Endothelial cell of umbilical vein (primary cell): ENCODE measurements at regions not wholly inside any gene's neighbourhood (a gene's known extent, or its start where the extent isn't known, plus 50 kb on each side); places are given as distances from the start of the nearest gene placed in this dataset.
A peak's percentile ranks its signal among the peaks of the same experiment; 100 is the strongest.

Experiments
- BruUV-seq: library from RNA; stranded (reverse); fragments of 400-500 nt; replicated peaks from 2 replicates; lab custom pipeline; 2021; lab: Mats Ljungman, UMichigan
- CTCF ChIA-PET: fragments of 300-600, 350-600 bp; sonication (Branson Sonifier 250); formaldehyde crosslinking; loops from one replicate; lab custom pipeline; 2021; ENCODE audit warnings: antibody characterized with exemption, inconsistent platforms; lab: Charles Lee
- POLR2A ChIA-PET: fragments of 300-600, 350-600 bp; sonication (Branson Sonifier 250); formaldehyde crosslinking; loops from one replicate; lab custom pipeline; 2021; ENCODE audit warnings: antibody characterized with exemption, inconsistent platforms; lab: Charles Lee
- DNase-seq: peaks from one replicate; pipeline ENCODE4 v3.0.0-alpha.2; 2011; ENCODE audit warnings: low read depth, low spot score
- FAIRE-seq: peaks from 2 replicates; lab custom pipeline; 2011; peaks lifted over from hg19 to GRCh38; lab: Jason Lieb, UNC
- H2AFZ ChIP-seq: 2 replicates; pipeline ENCODE4 v1.6.0; 2012; ENCODE audit warnings: low read depth, low read length, control low read depth, inconsistent platforms
- H3K27ac ChIP-seq: 2 replicates; pipeline ENCODE4 v1.5.1; 2011; ENCODE audit warnings: low read depth, mild to moderate bottlenecking, control low read depth, low read length, moderate library complexity; ENCODE audit not compliant: insufficient read depth
- H3K27me3 ChIP-seq, 2 experiments: 2 replicates each; pipeline versions ENCODE4 v1.6.0 to v1.6.1; 2011; ENCODE audit warnings: low read length in 2 of 2, mixed read lengths in 1 of 2; ENCODE audit not compliant: control insufficient read depth in 2 of 2, insufficient read depth in 2 of 2
- H3K36me3 ChIP-seq, 2 experiments: 2 replicates in 1 of 2; 3 replicates in 1 of 2; pipeline ENCODE4 v1.5.1; 2011; ENCODE audit warnings: low read length in 2 of 2, mild to moderate bottlenecking in 1 of 2, moderate library complexity in 1 of 2; ENCODE audit not compliant: control insufficient read depth in 2 of 2, insufficient read depth in 2 of 2; ENCODE audit errors: extremely low read depth in 1 of 2
- H3K4me1 ChIP-seq: 3 replicates; pipeline ENCODE4 v1.5.1; 2011; ENCODE audit warnings: mild to moderate bottlenecking, low read length; ENCODE audit not compliant: control insufficient read depth, insufficient read depth; ENCODE audit errors: extremely low read depth
- H3K4me2 ChIP-seq: 2 replicates; pipeline ENCODE4 v1.6.1; 2011; ENCODE audit warnings: low read length, control low read depth, mixed read lengths; ENCODE audit not compliant: insufficient read depth
- H3K4me3 ChIP-seq, 3 experiments: fragments of 200-600 bp in 1 of 3; sonication (generic), shearing (Covaris generic) in 1 of 3; replicated peaks in 1 of 3; 2 replicates each; pipeline ENCODE4 v1.5.1; 2011 to 2016; ENCODE audit warnings: control low read depth in 3 of 3, low read length in 3 of 3, mild to moderate bottlenecking in 2 of 3, inconsistent platforms in 1 of 3, low read depth in 1 of 3, moderate library complexity in 1 of 3; ENCODE audit not compliant: insufficient read depth in 1 of 3
- H3K79me2 ChIP-seq: 2 replicates; pipeline ENCODE4 v1.6.0; 2012; ENCODE audit warnings: low read length, inconsistent platforms; ENCODE audit not compliant: control insufficient read depth, insufficient read depth
- H3K9ac ChIP-seq: replicated peaks from 2 replicates; pipeline ENCODE3; 2011; ENCODE audit warnings: low read length, control low read depth; ENCODE audit not compliant: insufficient read depth; ENCODE audit errors: extremely low read depth
- H3K9me1 ChIP-seq: replicated peaks from 3 replicates; pipeline ENCODE4 v1.6.0; 2011; ENCODE audit warnings: mild to moderate bottlenecking, low read length; ENCODE audit not compliant: control insufficient read depth, insufficient read depth; ENCODE audit errors: extremely low read depth
- H3K9me3 ChIP-seq: replicated peaks from 2 replicates; pipeline ENCODE4 v1.5.1; 2012; ENCODE audit warnings: low read length, inconsistent platforms; ENCODE audit not compliant: control insufficient read depth, insufficient read depth
- H4K20me1 ChIP-seq: replicated peaks from 2 replicates; pipeline ENCODE3; 2011; ENCODE audit warnings: mild to moderate bottlenecking, low read length; ENCODE audit not compliant: control insufficient read depth, insufficient read depth; ENCODE audit errors: extremely low read depth
- CTCF ChIP-seq, 2 donors: IDR thresholded peaks; 1 replicate in 1 of 2; 2 replicates in 1 of 2; pipeline ENCODE4 v1.5.1; 2011; ENCODE audit warnings: low read length in 2 of 2, mild to moderate bottlenecking in 2 of 2, moderate library complexity in 2 of 2, control low read depth in 1 of 2, inconsistent platforms in 1 of 2, low read depth in 1 of 2; ENCODE audit not compliant: insufficient read depth in 1 of 2; ENCODE audit errors: extremely low read depth in 1 of 2
- EZH2 ChIP-seq: IDR thresholded peaks from 2 replicates; pipeline ENCODE4 v1.6.1; 2012; ENCODE audit warnings: borderline replicate concordance, low read depth, mild to moderate bottlenecking, moderate library complexity, low read length, inconsistent platforms; ENCODE audit not compliant: severe bottlenecking
- FOS ChIP-seq: IDR thresholded peaks from 2 replicates; pipeline ENCODE4 v1.6.1; 2011; ENCODE audit warnings: mild to moderate bottlenecking, low read length, moderate library complexity, borderline replicate concordance; ENCODE audit not compliant: insufficient read depth
- GATA2 ChIP-seq: IDR thresholded peaks from 2 replicates; pipeline ENCODE4 v1.7.0; 2011; ENCODE audit warnings: low read depth, mild to moderate bottlenecking, moderate library complexity, mixed read lengths, low read length; ENCODE audit not compliant: insufficient read length, insufficient read depth
- JUN ChIP-seq: IDR thresholded peaks from 2 replicates; pipeline ENCODE4 v1.6.1; 2011; ENCODE audit warnings: borderline replicate concordance, low read depth; ENCODE audit not compliant: insufficient read length, insufficient read depth
- POLR2A ChIP-seq: IDR thresholded peaks from 2 replicates; pipeline ENCODE4 v1.6.1; 2012; ENCODE audit warnings: low read depth, mild to moderate bottlenecking, control low read depth, low read length
- dilution Hi-C: fragments of 300-500 bp; cut with MboI; formaldehyde crosslinking; loops from one replicate; pipeline ENCODE4 v1.15.0; 2019; ENCODE audit warnings: low sequenced_read_pairs; ENCODE audit not compliant: extremely low pct_ligation_motif_present
- intact Hi-C: fragments of 100-400 bp; cut with micrococcal nuclease; formaldehyde crosslinking; loops from one replicate; pipeline ENCODE4 v1.10.0; 2022

GRCh38 chr6:147849401-147850330 lies 341.2 kb downstream of the SAMD5 start:
- FAIRE-seq: no peak
- Histone ChIP-seq H3K4me3 (no peak overlapping the region), H3K4me1 (peaks cover 10% of the 10 kb centered on the region), H3K9ac (no peak overlapping the region), H3K36me3 (no peaks in the 10 kb centered on the region), H3K79me2 (no peaks in the 10 kb centered on the region), H3K4me2 (no peak overlapping the region), H2AFZ (no peak overlapping the region), H3K27me3 (no peaks in the 10 kb centered on the region), H3K27ac (no peak overlapping the region), H3K9me1 (no peaks in the 10 kb centered on the region), H4K20me1 (no peaks in the 10 kb centered on the region), H3K9me3 (no peaks in the 10 kb centered on the region)
- dilution Hi-C loops: no loop called here
- ChIA-PET POLR2A (no interaction called here), CTCF (no interaction called here)
- DNase-seq: no peak
- TF ChIP-seq POLR2A (no peak), CTCF (IDR thresholded peaks at IDR 0.05; ENCODE audit: extremely low read depth in 1 of 2, insufficient read depth in 1 of 2, low read depth in 1 of 2, low read length in 2 of 2) (no peak), GATA2 (no peak), FOS (no peak), JUN (no peak)
- intact Hi-C loops: no loop called here
- no TSS peak for BruUV-seq

- no TSS peak for BruUV-seq
- no peaks in the 10 kb centered on the region for H3K36me3 ChIP-seq
- H3K9me3 ChIP-seq: no peaks in the 10 kb centered on the region
- H3K4me1 ChIP-seq: peaks cover 10% of the 10 kb centered on the region
- H3K79me2 ChIP-seq: no peaks in the 10 kb centered on the region
- peak overlapping the region; percentile 85 for H2AFZ ChIP-seq
- ChIA-PET CTCF (interaction anchor here (1.0 kb wide), 1 partner anchor 16 kb away, joined by 5 read pairs; no protein-coding TSS in a partner anchor), POLR2A (no interaction called here)
- dilution Hi-C loops: no loop called here
- peak overlapping the region; percentile 22 for H3K4me2 ChIP-seq
- H3K9ac ChIP-seq: no peak overlapping the region
- no peaks in the 10 kb centered on the region for H3K9me1 ChIP-seq
- no peaks in the 10 kb centered on the region for H4K20me1 ChIP-seq
- H3K27me3 ChIP-seq: no peaks in the 10 kb centered on the region
- DNase-seq (peak; percentile 33), FAIRE-seq (peak; percentile 68)
- peak overlapping the region; percentile 35 for H3K27ac ChIP-seq
- TF ChIP-seq EZH2 (no peak), FOS (peak; percentile 58), JUN (no peak)
- H3K4me3 ChIP-seq: no peak overlapping the region
- intact Hi-C loops: no loop called here
Measured at GRCh38 chr6:147852772-147853171, 344.3 kb downstream of the SAMD5 start.
